BLaER1 treated with 17β-estradiol and CSF1 and Interleukin-3, amounts not matched to agents 10 nM and 100 nM (cell line): ENCODE measurements at regions not wholly inside any gene's neighbourhood (a gene's known extent, or its start where the extent isn't known, plus 50 kb on each side); places are given as distances from the start of the nearest gene placed in this dataset.

Experiments used
- H3K27ac ChIP-seq, 11 experiments: shearing (Covaris generic); formaldehyde crosslinking; 2 replicates each; pipeline ENCODE4 v1.8.1; 2022
- H3K27me3 ChIP-seq, 11 experiments: shearing (Covaris generic); formaldehyde crosslinking; 2 replicates each; pipeline ENCODE4 v1.8.1; 2022
- H3K36me3 ChIP-seq, 11 experiments: shearing (Covaris generic); formaldehyde crosslinking; 2 replicates each; pipeline ENCODE4 v1.8.1; 2022
- H3K4me1 ChIP-seq, 10 experiments: shearing (Covaris generic); formaldehyde crosslinking; 2 replicates each; pipeline ENCODE4 v1.8.1; 2022
- H3K4me2 ChIP-seq, 11 experiments: shearing (Covaris generic); formaldehyde crosslinking; 2 replicates each; pipeline ENCODE4 v1.8.1; 2022
- H3K4me3 ChIP-seq, 10 experiments: shearing (Covaris generic); formaldehyde crosslinking; 2 replicates each; pipeline ENCODE4 v1.8.1; 2022
- H3K9ac ChIP-seq, 11 experiments: shearing (Covaris generic); formaldehyde crosslinking; 2 replicates each; pipeline ENCODE4 v1.8.1; 2022
- H3K9me3 ChIP-seq, 11 experiments: shearing (Covaris generic); formaldehyde crosslinking; replicated peaks in 1 of 11; 2 replicates each; pipeline ENCODE4 v1.8.1; 2022
- H4K20me1 ChIP-seq, 11 experiments: shearing (Covaris generic); formaldehyde crosslinking; 2 replicates each; pipeline ENCODE4 v1.8.1; 2022
- Cebpa-rat ChIP-seq, 11 experiments: shearing (Covaris generic); IDR thresholded peaks; 2 replicates each; pipeline ENCODE4 v1.8.1; 2022

DNA sequence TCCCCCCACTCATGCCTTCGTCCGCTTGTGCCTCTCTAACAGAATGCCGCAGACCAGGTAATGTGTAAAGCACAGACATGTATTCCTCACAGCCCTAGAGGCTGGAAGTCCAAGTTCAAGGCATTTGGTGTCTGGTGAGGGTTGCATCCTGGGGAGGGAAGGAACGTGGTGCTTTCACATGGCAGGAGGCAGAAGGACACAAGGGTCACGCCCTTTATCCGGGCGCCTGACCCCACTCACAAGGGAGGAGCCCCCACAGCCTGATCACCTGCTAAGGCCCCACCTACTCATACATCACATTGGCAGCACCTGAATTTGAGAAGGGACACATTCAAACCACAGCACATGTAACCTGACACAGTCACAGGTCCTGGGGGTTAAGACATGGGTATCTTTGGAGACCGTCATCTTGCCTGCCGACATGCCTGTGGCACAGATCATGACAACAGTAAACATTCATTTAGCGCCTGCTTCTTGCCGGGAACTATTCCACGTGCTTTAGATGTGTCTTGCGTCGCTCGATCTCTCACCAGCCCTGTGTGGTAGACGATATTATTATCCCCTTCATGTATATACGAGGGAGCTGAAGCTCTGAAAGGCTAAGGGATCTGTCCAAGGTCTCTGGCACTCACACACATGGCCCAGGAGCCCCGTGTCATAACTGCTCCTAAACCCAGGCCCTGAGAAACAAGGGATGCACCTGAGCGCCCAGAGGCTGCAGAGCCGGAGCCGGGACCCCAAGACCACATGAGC is 235.6 kb downstream of the NPHP4 start:
- peaks cover 16 to 23% (median 20%) of the 10 kb centered on the region in 11 experiments for H3K9me3 ChIP-seq
- TF ChIP-seq Cebpa-rat (IDR thresholded peaks at IDR 0.05): no peak
- H3K36me3 ChIP-seq: no peaks in the 10 kb centered on the region
- H4K20me1 ChIP-seq: peaks cover 0 to 8% (median 0%) of the 10 kb centered on the region in 11 experiments; a peak in 1 of 22 replicates
- no peak overlapping the region for H3K9ac ChIP-seq
- H3K4me2 ChIP-seq: no peak overlapping the region
- peaks cover 5 to 59% (median 48%) of the 10 kb centered on the region in 10 experiments; a peak in 17 of 20 replicates for H3K4me1 ChIP-seq
- H3K27ac ChIP-seq: no peak overlapping the region
- H3K27me3 ChIP-seq: peaks cover 0 to 13% (median 0%) of the 10 kb centered on the region in 11 experiments; a peak in 3 of 22 replicates
- no peak overlapping the region for H3K4me3 ChIP-seq

DNA sequence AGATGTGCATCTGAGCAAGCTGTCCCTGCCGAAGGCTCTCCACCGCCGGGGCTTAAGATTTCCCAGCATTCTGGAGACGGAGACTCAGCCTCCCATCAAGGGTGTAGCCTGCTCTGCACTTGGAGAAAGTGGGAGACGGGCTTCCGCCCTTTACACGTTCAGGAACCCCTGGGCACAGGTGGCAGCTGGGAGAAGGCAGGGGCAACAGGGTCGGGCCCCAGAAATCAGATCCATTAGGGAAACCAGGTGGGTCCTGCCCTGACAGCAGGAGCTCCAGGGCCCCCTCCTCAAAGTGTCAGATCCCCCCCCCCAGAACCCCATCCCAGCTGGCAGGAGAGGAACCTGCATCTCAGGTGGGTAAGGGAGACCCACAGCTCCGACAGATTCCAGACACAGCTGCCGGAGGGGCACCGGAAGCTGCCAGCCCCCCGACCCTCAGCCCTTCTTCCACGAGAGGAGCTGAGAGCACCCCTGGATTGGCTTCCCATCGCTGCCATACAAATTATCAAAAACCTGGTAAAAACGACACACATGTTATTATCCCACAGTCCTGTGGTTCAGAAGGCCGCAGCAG is 236.6 kb downstream of the NPHP4 start:
- no peaks in the 10 kb centered on the region for H3K36me3 ChIP-seq
- H3K27ac ChIP-seq: no peak overlapping the region
- no peak overlapping the region for H3K4me2 ChIP-seq
- no peak overlapping the region for H3K4me3 ChIP-seq
- peaks cover 0 to 8% (median 0%) of the 10 kb centered on the region in 11 experiments; a peak in 1 of 22 replicates for H4K20me1 ChIP-seq
- H3K9ac ChIP-seq: no peak overlapping the region
- peaks cover 0 to 20% (median 0%) of the 10 kb centered on the region in 11 experiments; a peak in 4 of 22 replicates for H3K27me3 ChIP-seq
- peaks cover 9 to 13% (median 11%) of the 10 kb centered on the region in 11 experiments for H3K9me3 ChIP-seq
- peaks cover 7 to 68% (median 57%) of the 10 kb centered on the region in 10 experiments for H3K4me1 ChIP-seq
- TF ChIP-seq Cebpa-rat (IDR thresholded peaks at IDR 0.05): no peak

DNA sequence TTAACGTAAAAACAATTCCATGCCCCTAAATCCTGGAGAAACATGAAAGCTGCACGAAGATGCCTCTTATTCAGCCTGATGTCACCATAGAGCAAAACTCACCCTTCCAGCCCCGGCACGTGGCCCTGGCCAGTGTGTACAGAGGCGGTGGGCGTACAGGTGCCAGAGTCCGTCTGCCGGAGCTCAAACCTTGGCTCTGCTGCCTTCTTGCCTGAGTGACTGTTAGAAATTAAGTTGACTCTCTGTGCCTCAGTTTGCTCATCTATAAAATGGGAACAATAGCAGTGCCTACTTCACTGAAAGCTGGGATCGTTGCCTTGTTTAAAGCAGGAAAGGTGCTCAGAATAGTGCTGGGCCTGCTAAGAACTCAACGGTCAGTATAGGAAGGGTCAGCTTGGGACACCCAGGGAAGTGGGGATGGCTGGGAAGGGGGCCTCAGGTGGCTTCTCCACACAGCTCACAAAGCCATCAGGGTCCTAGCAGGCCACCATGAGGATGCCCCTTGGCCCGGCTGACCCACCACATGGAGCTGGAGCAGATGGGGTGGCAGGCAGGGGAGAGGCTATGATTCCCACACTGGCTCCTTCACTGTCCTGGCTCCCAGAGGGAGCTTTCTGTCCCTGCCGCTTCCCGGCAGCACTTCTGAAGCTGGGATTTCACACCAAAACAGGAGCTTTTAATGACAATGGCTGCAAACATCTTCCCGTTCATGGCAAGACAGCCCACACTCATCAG is 237.2 kb downstream of the NPHP4 start:
- peaks cover 0 to 24% (median 0%) of the 10 kb centered on the region in 11 experiments; a peak in 4 of 22 replicates for H3K27me3 ChIP-seq
- H3K27ac ChIP-seq: no peak overlapping the region
- no peaks in the 10 kb centered on the region for H3K36me3 ChIP-seq
- H3K4me3 ChIP-seq: no peak overlapping the region
- peaks cover 14 to 75% (median 64%) of the 10 kb centered on the region in 10 experiments for H3K4me1 ChIP-seq
- no peak overlapping the region for H3K4me2 ChIP-seq
- TF ChIP-seq Cebpa-rat (IDR thresholded peaks at IDR 0.05): no peak
- H3K9ac ChIP-seq: no peak overlapping the region
- peaks cover 2 to 7% (median 4%) of the 10 kb centered on the region in 11 experiments; a peak in 20 of 22 replicates for H3K9me3 ChIP-seq
- H4K20me1 ChIP-seq: peaks cover 0 to 8% (median 0%) of the 10 kb centered on the region in 11 experiments; a peak in 1 of 22 replicates

DNA sequence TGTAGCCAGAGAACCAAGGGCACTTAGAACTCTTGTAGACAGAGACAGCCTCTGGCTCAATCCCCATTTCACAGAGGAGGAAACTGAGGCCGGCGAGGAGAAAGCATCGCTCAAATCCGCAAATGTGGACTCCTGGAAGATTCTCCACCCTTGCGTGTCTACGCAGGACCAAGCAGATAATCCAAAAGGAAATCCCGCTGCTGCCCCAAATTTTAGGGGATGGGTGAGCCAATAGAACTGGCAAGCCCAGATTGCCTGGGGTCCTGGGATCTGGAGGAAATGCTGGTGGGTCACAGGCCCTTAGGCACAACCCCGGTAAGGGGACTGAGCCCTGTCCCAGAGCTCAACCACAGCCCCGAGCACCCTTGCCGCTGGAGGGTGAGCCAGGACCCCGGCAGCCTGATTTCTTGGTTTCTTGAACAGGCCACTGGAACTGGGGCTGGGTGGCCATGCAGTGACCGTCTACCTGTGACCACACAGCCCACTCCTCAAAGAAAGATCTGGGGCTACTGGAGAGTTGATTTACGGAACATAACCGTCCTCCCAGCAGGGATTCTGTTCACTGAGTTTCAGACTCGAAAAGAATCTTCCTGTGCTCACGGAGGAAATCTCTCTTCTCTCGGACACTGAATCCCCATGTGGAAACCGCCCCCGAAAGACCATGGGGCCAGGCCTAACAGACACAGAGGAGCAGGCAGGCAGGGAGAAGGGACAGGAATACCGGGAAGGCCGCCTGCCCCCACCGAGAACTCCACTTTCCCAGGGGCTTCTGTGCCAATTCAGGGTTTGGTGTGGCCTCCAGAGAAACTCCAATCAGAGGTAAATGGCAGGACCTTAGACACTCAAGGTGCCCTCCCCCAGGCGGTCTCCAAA is 238.4 kb downstream of the NPHP4 start:
- peaks cover 0 to 8% (median 0%) of the 10 kb centered on the region in 11 experiments; a peak in 1 of 22 replicates for H4K20me1 ChIP-seq
- peaks cover 11 to 77% (median 66%) of the 10 kb centered on the region in 10 experiments for H3K4me1 ChIP-seq
- peaks cover 0 to 30% (median 0%) of the 10 kb centered on the region in 11 experiments; a peak in 4 of 22 replicates for H3K27me3 ChIP-seq
- peak overlapping the region in 3 of 11 experiments; percentile 3 to 11 (median 9); a peak in 2 of 22 replicates for H3K9ac ChIP-seq
- H3K4me2 ChIP-seq: peak overlapping the region in 8 of 11 experiments; percentile 23 to 95 (median 58); a peak in 16 of 22 replicates
- H3K36me3 ChIP-seq: no peaks in the 10 kb centered on the region
- no peak overlapping the region for H3K4me3 ChIP-seq
- no peaks in the 10 kb centered on the region for H3K9me3 ChIP-seq
- H3K27ac ChIP-seq: no peak overlapping the region
- no peak for TF ChIP-seq Cebpa-rat (IDR thresholded peaks at IDR 0.05)

DNA sequence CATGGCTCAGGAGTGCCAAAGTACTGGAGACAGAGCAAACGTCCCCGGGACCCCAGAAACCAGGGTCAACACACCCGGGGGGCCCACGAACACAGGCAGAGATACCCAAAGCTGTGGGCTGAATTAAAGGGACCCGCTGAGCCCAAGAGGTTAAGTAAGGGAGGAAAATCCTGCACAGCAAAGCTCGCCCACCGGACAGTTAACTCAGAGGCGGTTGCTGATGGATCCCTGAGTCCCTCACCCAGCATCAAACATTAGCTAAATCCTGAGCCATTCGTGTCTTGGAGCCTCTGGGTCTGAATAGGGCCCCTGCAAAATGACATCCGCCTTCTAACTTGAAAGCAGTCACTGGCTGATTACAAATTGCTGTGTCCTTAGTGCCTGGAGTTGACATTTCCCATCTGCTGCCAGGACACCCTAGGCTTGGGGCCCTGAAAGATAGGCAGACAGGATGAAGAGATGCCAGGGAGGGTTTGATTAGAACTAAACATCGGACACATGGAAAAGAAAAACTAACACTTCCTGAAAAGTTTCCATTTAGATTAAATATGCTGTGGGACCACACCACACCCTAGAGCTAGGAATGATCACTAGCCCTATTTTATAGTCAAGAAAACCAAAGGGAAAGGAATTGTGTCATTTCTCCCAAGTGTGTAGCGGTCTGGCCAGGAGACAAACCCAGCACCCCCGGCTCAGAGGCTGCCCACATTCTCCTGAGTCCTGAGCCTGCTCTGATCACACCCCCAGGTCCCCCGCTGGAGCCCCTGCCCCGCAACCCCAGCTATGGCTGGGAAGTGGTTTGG is 239.3 kb downstream of the NPHP4 start:
- Histone ChIP-seq H3K27ac (no peak overlapping the region), H3K4me3 (no peak overlapping the region), H3K9ac (0 out of 22 replicates have a peak overlapping the region, but pooled peaks of 1 of the 11 experiments have one; percentile 9), H3K9me3 (no peaks in the 10 kb centered on the region), H4K20me1 (peaks cover 0 to 13% (median 0%) of the 10 kb centered on the region in 11 experiments; a peak in 1 of 22 replicates), H3K4me1 (peaks cover 11 to 77% (median 66%) of the 10 kb centered on the region in 10 experiments), H3K27me3 (peaks cover 0 to 33% (median 0%) of the 10 kb centered on the region in 11 experiments; a peak in 4 of 22 replicates), H3K4me2 (peak overlapping the region in 8 of 11 experiments; percentile 7 to 97 (median 88); a peak in 13 of 22 replicates), H3K36me3 (no peaks in the 10 kb centered on the region)
- no peak for TF ChIP-seq Cebpa-rat (IDR thresholded peaks at IDR 0.05)

DNA sequence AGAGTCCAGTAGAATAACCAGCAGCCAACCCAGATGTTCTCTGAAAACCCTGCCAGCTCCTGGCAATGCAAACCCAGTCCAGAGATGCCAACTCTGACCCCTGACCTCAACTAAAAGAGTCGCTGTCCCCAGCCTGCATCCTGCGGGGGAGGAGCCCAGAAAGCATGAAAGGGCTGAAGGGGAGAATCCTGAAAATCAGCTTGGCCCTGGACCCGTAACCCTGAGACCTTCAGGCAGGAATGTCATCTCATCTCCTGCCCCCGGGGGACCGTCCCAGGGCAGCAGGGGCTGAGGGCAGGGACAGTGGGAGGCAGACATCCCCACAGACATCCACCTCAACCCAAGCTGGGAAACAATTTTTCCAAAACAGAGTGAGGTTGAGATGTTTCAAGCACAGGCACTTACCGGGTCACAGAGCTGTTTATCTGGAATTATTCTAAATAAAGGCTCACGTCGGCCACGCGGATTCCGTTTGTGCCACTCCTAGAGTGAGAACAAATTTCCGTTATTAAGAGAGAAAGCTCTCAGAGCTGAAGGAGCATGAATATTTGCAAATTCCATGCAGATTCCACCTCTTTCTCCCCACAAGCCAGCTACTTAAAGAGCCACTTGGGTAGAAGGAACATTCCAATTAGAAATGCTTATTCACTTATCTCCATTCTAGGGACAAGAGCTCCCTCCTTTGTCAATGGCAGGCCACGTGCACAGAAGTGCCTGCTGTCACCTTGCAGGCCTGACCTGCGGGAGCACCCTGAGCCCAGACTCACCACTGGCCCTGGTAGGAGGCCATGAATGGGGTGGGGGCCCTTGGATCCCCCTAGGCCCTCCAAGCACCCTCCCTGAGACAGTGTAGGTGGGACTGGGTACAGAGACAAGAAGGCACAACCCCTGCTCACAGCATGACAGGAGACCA is 240.1 kb downstream of the NPHP4 start:
- 0 out of 22 replicates have a peak overlapping the region, but pooled peaks of 1 of the 11 experiments have one; percentile 9 for H3K9ac ChIP-seq
- H3K36me3 ChIP-seq: no peaks in the 10 kb centered on the region
- H3K27ac ChIP-seq: no peak overlapping the region
- peaks cover 0 to 14% (median 0%) of the 10 kb centered on the region in 11 experiments; a peak in 1 of 22 replicates for H4K20me1 ChIP-seq
- peaks cover 0 to 34% (median 0%) of the 10 kb centered on the region in 11 experiments; a peak in 4 of 22 replicates for H3K27me3 ChIP-seq
- no peak overlapping the region for H3K4me3 ChIP-seq
- no peaks in the 10 kb centered on the region for H3K9me3 ChIP-seq
- peaks cover 12 to 74% (median 68%) of the 10 kb centered on the region in 10 experiments for H3K4me1 ChIP-seq
- TF ChIP-seq Cebpa-rat (IDR thresholded peaks at IDR 0.05): no peak
- peak overlapping the region in 9 of 11 experiments; percentile 67 to 97 (median 94); a peak in 17 of 22 replicates for H3K4me2 ChIP-seq
